CMK (cell line): ENCODE measurements at regions not wholly inside any gene's neighbourhood (a gene's known extent, or its start where the extent isn't known, plus 50 kb on each side); places are given as distances from the start of the nearest gene placed in this dataset.

ENCODE experiments used
- DNase-seq: peaks from one replicate; pipeline ENCODE4 v3.0.0-alpha.2; 2010; ENCODE audit warnings: low read depth

DNA sequence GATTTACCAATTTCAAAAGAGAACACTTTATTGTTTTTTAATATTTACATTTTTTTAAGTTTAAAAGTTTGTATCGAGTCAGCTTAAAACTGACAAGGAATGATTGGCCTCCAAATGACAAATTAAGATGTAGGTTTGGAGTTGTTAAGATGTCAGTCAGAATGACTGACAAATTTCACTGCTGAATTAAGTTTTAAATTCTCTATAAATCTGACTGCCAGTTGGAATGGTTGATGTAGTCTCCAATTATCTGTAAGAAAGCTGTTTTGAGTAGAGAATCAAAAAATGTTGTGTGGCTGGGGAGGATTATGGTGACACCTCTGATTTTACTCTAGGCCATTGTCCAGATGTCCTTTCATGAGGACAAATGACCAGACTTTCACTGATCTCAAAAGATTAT lies 165.3 kb upstream of the CDH20 start:
- no peak for DNase-seq

DNA sequence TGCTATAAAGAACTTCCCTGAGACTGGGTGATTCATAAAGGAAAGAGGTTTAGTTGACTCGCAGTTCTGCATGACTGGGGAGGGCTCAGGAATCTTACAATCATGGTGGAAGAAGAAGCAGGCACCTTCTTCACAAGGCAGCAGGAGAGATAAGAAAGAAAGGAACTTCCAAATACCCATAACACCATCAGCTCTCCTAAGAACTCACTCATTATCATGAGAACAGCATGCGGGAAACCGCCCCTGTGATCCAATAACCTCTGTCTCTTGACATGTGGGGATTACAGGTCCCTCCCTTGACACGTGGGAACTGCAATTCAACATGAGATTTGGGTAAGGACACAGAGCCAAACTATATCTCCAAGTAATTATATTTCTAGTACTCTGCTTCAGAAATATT lies 163.8 kb upstream of the CDH20 start:
- no peak for DNase-seq

DNA sequence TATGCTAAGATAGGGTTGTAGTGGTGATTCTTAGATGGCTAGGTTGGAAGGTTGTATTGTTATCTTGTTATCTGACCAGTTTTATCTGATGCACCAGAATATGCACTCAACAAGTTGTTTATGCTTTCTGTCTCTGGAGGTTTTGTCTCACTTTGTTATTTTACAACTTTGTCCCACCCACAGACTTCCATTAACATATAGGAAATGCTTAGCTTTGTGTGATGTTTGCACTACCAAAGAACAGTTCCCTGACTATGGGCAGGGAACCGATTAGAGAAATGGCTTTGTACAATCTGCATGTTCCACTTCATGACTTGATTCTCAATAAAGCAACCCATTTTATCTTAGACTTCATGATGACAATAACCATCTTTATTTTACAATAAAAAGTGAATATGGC lies 160.6 kb upstream of the CDH20 start:
- DNase-seq, result no peak

DNA sequence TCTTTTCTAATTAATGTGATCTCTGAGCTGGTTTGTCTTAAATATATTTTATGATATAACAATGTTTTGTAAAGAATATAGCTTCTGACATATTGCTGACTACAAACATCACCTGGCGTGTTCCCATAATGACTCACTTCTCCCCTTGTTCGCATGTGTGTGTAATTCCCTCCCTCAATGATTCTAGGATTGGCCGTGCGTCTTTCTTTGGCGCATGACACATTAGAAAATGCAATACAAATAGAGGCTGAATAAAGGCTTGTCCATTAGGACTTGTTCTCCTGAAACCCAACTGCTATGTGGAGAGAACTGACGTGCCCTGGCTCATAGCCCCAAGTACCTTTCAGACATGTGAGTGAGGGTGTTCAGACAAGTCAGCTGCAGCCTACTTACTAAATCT lies 159.7 kb upstream of the CDH20 start:
- no peak for DNase-seq

DNA sequence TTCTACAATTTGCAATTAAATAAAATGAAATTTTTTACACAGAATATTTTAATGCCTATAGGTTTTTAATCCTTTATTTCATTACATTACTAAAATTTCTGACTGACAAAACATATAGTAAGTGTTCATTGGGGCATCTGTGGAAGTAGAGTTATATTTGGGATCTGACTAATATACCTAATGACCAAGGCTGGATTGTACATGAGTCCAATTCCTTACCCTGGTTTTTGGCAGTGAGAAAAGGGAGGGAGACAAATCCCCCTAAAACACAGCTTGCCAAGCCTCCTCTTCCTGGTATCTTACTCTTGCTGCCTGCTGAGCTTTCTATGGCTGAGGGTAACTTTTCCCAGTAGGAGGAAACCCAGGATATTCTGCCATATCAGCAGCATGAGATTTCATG lies 149.4 kb upstream of the CDH20 start:
- no peak for DNase-seq

DNA sequence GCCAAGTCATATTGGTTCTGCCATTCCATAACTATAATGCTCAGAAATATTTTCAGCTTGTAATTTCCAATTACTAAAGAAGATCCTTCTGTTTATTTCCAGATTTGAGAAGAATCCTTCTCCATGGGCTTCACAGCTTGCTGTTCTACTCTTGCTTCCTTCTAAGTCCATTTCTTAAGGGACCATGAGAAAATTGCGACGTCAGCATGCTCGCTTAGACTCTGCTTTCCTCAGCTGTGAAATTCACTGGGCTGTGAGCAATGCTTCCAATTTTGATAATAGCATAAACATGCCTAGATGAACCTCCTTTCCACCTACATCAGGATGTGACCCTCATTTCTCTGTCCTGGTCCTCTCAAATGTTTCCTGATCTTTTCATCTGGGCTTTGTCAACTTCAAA lies 145.3 kb upstream of the CDH20 start:
- DNase-seq, result no peak

DNA sequence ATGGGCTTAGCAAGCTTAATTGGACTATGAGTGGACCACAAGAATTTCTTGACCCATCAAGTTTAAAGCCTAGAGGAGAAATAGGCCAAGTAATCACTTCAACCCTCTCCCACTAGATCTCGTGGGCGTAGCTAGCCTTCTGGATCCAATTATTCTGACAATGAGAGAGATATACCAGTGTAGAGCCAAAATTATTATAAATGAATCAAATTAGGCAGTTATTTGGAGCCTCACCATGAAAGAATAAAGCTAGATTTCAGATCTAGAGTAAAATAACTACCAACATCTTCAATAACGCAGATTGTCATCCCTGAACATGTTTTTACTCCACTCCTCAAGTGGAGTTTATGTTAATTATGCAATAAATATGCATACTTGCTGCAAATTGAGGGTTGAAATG lies 143.9 kb upstream of the CDH20 start:
- no peak for DNase-seq

DNA sequence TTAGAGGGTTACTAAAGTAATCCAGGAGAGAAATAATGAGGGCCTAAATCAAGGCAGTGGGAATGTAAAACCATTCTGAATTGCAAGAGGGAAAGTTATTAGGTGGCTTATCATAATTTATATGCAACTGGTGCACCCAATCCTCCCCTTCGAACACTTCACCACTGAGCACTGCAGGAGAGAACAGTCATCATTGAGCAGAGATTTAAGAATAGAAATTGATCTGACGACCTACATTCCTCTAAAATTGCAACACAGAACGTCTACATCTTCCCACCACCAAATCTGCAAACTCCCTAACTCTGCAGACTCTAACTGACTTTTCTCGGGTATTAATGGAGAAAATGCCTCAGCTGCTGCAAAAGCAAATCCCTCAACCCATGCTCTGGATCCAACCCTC lies 138.5 kb upstream of the CDH20 start:
- DNase-seq, result no peak

DNA sequence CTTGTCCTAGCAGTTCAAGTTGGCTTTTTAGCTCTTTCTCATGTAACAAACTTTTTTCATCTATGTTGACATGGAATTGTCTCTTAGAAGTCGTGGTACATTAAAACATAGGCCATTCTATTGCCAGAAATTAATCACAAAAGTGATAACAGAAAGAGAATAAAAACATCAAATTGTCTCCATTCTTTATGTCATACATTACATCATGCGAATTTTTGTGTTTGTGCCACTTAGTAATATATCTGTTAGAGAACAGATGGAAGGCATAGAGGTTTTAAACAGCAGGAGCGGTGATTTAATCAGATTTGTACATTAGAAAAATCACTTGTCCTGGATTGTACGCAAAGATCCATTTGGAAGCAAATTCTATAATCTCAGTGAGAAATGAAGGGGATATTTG lies 136.5 kb upstream of the CDH20 start:
- no peak for DNase-seq

DNA sequence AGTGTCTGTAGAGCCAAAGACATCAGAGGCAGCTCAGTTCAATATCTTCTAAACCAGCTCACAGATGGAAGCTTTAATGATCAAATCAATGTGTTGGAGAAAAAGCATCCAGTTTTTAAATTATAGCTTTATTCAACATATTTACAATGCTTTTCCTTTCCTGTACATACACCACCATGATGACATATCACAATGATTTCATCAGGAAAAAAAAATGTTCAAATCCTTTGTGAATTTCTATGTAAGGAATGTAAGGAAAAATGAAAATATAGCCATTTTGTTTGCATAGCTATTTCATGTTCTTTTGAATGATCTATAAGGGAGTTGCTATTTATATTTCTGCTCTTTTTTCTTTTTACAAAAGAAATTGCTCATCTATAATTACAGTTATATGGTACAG lies 134.7 kb upstream of the CDH20 start:
- no peak for DNase-seq

DNA sequence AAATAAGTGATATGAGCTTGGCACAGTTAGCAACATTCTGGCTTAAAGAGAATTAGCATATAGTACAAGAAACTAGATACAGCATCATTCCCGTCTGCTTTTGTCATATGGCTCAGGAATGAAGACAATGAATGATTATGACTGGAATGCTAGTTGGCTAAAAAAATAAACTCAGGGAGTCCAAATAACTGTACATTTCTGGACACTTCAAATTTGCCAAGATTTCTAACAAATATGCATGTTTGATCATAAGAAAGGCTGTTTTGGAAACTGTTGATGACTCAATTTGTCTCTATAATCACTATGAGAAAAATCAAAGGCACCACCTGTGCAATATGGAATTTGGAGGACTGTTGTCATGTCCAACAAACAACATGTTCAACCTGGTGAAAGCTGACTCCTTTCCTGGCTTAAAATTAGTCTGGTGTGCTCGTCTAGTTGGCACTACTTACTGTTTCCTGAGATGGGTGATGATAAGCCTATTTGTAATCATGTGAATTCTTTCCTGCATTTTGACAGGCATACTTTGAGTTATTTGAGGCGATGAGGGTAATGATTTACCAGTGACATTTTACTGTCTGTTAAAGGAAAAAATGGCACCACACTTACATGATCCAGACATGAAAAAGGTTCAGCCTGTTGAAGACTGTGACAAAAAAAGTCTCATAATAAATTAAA lies 133.9 kb upstream of the CDH20 start:
- DNase-seq, result no peak

DNA sequence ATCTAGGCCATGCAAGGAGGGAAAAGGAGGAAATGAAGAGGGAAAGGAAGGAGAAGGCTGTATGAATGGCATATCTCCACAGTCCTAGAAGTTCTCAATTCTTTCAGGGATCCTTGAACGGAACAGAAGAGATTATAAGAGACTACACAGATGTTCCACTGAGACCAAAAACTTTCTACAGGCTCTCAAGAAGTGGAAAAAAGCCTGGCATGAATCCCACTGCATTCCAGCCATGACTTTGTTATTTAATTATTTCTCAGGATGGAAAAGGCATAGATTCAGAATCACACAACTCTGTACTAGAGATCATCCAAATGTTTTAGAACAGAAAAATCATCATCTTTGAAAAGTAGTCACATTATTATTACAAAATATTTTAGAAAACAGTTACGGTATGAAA lies 131.7 kb upstream of the CDH20 start:
- DNase-seq, result no peak

DNA sequence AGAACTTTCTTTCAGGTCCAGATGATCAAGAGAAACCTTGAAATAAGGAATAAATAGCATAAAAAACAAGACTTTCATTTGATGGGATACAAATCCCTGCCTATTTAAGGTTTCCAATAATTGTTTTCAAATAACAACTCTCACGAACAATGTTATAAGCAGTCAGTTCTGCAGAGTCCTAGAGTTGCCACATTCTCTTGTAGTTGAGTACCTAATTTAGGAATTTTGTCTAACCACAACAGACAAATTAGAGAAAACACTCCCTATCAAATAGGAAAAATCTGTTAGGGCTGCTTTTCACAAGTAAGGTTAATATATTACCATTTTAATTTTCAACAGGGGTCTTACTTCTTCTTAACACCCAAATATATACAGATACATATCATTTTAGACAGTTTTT lies 130.1 kb upstream of the CDH20 start:
- no peak for DNase-seq

DNA sequence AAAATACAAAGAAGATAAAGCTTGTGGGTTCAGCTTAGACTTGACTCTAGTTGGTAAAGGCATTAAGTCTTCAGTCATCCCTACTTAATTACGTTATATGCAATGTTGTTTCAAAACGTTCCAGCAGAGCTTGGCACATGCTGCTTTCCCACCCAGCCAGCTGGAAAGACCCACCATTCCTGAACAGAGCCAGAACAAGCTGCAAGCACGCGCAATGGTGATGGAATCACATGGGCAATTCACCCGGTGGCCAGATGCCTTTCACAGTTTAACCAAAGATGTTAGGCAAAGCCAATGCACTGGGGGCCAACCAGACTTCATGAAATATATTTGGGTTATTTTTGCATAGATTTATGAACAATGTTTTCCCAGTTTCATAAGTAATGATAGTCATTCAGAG lies 123.4 kb upstream of the CDH20 start:
- DNase-seq, result no peak

DNA sequence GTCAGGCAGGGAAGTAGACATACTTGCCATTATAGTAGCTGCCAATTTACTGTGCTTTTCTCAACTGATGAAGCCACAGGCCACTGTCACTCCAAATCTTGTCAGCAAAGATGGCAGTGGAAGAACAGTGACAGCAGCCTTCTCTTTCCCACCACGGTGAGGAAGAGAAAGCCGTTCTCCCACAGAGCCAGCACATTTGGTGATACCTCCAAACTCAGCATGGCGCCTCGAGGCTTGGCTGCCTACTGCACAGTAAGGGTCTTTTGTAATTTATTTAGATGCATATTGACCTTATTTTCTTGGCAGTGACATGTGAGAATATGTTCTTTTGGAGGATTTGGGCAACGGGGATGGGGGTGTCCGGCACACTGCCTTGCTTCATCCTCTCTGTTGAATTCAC lies 117.2 kb upstream of the CDH20 start:
- no peak for DNase-seq

DNA sequence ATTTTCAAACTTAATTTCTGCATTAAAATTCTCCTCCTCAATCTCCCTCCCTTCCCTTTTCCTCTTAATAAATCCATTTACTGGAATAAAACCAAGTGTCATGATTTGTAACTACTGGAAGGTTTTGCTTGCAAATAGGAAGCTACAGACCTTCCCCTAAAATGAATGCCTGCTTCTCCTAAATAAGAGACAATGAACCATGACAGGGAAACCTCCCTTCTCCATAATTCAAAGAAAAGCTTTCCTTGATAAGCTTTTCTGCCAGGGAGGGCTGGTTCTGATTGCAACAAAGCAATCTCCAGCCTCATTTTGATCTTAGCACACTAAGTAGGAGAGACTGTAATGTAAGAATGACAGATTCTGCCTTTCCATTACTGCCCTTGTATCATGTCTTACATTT lies 111.0 kb upstream of the CDH20 start:
- DNase-seq, result no peak

DNA sequence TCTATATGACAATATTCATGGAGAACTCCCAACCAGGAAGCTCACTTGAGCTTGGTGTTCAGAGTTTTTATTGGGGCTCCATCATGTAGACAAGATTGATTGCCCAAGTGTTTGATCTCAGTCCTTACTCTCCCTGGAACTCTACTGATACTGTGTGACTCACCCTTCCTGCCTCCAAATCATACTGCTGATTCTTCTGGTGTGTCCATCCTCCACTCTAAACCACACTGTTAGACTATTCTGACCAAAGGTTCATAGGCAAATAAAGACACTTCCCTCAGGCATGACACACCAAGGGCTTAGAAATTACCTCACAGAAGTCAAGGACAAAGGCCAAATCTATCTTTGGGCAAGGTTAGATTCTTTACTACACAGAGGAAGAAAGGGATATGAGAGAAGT lies 107.9 kb upstream of the CDH20 start:
- DNase-seq, result no peak

DNA sequence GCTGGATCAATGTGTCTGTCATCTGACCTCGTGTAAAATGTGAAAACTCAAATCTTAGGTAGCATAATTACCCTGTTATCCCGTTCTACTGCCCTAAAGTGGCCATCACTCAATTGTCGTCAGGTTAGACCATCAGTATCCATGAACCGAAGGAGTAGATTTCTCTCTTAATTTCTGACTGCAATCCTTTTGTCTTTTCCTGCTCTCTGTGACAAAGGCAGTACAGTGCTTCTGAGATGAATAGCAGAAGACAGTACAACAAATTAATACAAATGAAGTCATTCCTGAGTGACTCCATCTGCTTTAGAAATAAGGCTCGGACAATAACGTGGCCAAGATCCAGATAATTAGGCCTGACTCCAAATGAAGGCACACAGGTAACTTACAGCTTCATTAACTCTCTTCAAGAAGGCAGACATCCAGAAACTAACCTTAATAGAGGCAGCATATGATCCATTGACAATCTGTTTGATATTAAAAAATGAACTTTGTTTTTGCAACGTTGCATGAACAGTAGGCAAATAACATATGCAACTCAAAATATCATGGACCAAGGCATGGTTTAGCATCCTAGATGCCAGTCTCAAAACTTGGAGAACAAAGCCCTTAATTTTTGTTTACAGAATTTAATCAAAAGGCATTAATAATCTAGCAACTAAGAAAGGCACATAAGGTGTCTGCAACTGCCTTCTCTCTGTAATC lies 96.7 kb upstream of the CDH20 start:
- DNase-seq, result no peak

DNA sequence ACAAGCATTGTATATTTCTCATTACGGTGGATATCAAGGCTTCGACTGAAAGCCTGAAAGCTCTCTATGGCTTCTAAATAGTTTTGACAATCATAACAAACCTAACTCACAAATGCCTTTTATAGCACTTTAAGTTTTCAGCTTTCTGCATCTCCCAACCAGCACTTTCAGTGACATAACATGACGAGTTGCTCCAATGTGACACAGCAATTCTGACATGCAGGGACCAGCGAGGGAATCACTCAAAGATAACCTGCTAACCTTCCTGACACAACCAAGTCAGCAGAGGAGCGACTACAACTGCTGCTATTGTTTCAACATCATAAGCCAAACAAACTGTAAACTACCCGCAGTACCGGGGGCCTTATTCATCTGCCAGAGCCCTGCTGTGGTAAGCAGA lies 95.7 kb upstream of the CDH20 start:
- no peak for DNase-seq

DNA sequence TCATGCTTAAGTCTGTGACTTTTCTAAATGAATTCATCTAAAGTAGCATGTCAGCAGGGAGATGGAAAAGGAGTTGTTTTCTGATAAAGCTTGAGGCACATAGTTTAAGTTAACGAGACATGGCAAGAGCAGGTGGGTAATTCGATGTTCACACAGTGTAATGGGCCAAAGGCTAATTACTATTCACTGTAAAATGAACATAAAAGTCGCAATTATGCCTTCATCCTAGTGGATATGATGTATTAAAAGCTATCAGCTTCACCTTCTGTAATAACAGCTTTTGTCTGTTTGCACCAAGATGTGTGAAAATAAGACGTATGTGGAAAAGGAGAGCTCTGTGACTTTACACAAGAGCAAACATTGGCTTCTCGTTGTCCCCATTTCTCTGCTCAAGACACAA lies 94.2 kb upstream of the CDH20 start:
- DNase-seq, result no peak

DNA sequence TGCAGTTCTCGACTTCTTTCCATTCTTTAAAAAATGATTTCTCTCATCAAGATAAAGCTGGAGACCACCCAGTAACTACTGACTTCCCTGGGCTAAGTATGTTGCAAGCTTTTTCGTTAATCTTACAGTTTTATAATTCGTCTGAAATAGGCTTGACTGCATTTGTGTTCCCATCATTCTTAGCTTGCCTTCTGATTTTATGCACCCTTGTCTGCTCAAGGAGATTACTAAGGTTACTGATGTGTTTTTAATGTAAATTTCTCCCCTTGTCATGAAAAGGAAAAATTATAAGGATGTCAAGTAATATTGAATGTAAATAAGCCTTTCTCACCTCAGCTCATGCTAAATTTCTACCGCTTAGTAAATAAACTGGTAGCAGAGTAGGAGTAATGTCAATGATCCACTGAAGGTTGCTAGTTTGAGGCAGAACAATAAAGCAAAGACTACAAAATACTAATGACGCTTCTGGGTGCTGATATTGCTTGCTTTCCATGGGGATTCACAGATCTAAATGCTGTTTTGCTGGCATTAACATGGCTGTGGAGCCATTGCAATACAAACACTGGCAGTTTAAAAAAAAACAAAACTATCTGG lies 91.9 kb upstream of the CDH20 start:
- DNase-seq, result no peak

DNA sequence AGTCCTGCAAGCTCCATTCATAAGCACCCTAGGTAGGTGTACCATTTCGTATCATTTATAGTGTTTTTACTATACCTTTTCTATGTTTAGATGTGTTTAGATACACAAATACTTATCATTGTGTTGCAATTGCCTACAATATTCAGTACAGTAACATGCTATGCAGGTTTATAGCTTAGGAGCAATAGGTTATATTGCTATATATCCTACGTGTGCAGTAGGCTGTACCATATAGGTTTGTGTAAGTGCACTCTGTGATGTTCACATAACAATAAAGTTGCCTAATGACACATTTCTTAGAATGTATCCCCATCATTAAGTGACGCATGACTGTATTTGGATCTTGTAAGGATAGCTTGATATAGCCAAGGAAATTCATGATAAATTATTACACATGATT lies 88.6 kb upstream of the CDH20 start:
- DNase-seq, result no peak

DNA sequence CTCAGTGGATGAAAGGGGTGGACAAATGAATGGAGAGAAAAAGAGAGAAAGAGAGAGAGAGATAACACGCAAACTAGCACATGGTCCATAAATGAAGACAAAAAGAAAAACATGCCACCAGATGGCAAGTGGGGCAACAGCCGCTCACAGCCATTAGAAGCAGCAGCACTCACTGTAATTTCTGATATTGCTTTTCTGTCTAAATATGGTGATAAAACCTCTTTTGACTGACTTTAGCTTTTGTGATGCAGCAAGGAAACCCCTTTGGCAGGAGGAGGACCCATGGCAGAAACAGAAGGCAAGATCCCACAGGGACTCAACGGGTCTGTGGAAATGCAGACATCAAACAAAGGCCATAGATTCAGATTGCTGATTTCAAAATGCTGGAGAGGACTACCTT lies 88.0 kb upstream of the CDH20 start:
- no peak for DNase-seq

DNA sequence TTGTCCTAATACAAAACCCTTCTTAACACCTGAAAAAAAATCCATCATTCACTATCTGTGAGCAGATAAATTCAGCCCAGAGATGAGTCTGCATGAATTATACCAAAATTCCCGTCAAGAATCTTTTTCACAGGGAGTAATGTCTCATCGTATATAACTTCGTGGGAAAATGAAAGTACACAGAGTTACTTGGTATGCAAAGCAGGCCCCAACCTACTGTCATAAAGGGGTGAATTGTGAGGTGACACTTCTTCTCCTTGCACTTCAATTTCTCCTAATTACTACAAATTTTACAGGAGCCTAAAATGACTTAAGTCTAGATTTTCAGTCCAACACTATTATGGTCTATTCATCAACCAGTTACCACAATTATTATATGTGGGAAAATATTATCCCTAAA lies 84.6 kb upstream of the CDH20 start:
- DNase-seq, result no peak
